Limb (tissue), 2 donors: ENCODE measurements at regions not wholly inside any gene's neighbourhood (a gene's known extent, or its start where the extent isn't known, plus 50 kb on each side); places are given as distances from the start of the nearest gene placed in this dataset.

Experiments used
- DNase-seq, 2 donors: peaks; one replicate each; pipeline ENCODE4 v3.0.0-alpha.2; 2016; ENCODE audit errors: extremely low spot score in 2 of 2

- no peak for DNase-seq
These were observed 50.5 kb downstream of the RGS12 start for GRCh38 chr4:3343358-3343757.

- no peak for DNase-seq
These were observed 51.3 kb downstream of the RGS12 start for GRCh38 chr4:3344104-3344503.

GRCh38 chr4:3344596-3344995 is 51.8 kb downstream of the RGS12 start:
- DNase-seq, result no peak

- no peak for DNase-seq
These were observed 52.6 kb downstream of the RGS12 start for GRCh38 chr4:3345384-3345783.

GRCh38 chr4:3346146-3346545 is 53.3 kb downstream of the RGS12 start:
- peak in 1 of 2 donors; percentile 73 for DNase-seq

- DNase-seq, result no peak
These were observed 55.0 kb downstream of the RGS12 start for GRCh38 chr4:3347871-3348270.

- DNase-seq, result no peak
These were observed 55.8 kb downstream of the RGS12 start for GRCh38 chr4:3348621-3349020.

GRCh38 chr4:3349116-3349515 is 56.3 kb downstream of the RGS12 start:
- no peak for DNase-seq

- no peak for DNase-seq
These were observed 59.2 kb downstream of the RGS12 start for GRCh38 chr4:3351997-3352396.

- no peak for DNase-seq
These were observed 59.7 kb downstream of the RGS12 start for GRCh38 chr4:3352505-3352904.

GRCh38 chr4:3352941-3353594 is 60.2 kb downstream of the RGS12 start:
- DNase-seq, result peak in 1 of 2 donors; percentile 9

- DNase-seq, result peak in 1 of 2 donors; percentile 3
These were observed 61.1 kb downstream of the RGS12 start for GRCh38 chr4:3353752-3354454.

- no peak for DNase-seq
These were observed 61.6 kb downstream of the RGS12 start for GRCh38 chr4:3354455-3354811.

- peak in 1 of 2 donors; percentile 4 for DNase-seq
These were observed 62.5 kb downstream of the RGS12 start for GRCh38 chr4:3355266-3355748.

- peak in 1 of 2 donors; percentile 3 for DNase-seq
These were observed 65.8 kb downstream of the RGS12 start for GRCh38 chr4:3358656-3359055.

- DNase-seq, result peak in 1 of 2 donors; percentile 15
These were observed 68.0 kb downstream of the RGS12 start for GRCh38 chr4:3360777-3361176.

- DNase-seq, result peak in 1 of 2 donors; percentile 20
These were observed 68.6 kb downstream of the RGS12 start for GRCh38 chr4:3361406-3361805.

GRCh38 chr4:3361896-3362295 is 69.1 kb downstream of the RGS12 start:
- DNase-seq, result peak in 1 of 2 donors; percentile 19

- DNase-seq, result peak in 1 of 2 donors; percentile 22
These were observed 69.8 kb downstream of the RGS12 start for GRCh38 chr4:3362431-3363287.

GRCh38 chr4:3363411-3364141 is 70.8 kb downstream of the RGS12 start:
- DNase-seq, result peak in 1 of 2 donors; percentile 27

GRCh38 chr4:3364199-3364598 is 71.4 kb downstream of the RGS12 start:
- peak in 1 of 2 donors; percentile 23 for DNase-seq
